Fibroblast of lung (primary cell): ENCODE measurements at regions not wholly inside any gene's neighbourhood (a gene's known extent, or its start where the extent isn't known, plus 50 kb on each side); places are given as distances from the start of the nearest gene placed in this dataset.

ENCODE experiments used
- DNase-seq, 2 donors: peaks; one replicate each; pipeline versions ENCODE4 v3.0.0 to v3.0.0-alpha.2; 2010; ENCODE audit warnings: low read depth in 2 of 2
- H2AFZ ChIP-seq: 2 replicates; pipeline ENCODE4 v1.5.1; 2012; ENCODE audit warnings: low read length, control low read depth, inconsistent platforms
- H3K27ac ChIP-seq: 2 replicates; pipeline ENCODE4 v1.5.1; 2011; ENCODE audit warnings: low read length, control low read depth; ENCODE audit not compliant: insufficient read depth
- H3K27me3 ChIP-seq: 2 replicates; pipeline ENCODE4 v1.5.1; 2011; ENCODE audit warnings: mild to moderate bottlenecking, low read length; ENCODE audit not compliant: control insufficient read depth, insufficient read depth
- H3K36me3 ChIP-seq: 2 replicates; pipeline ENCODE4 v1.5.1; 2011; ENCODE audit warnings: low read length; ENCODE audit not compliant: control insufficient read depth, insufficient read depth
- H3K4me1 ChIP-seq: 2 replicates; pipeline ENCODE4 v1.5.1; 2011; ENCODE audit warnings: low read length; ENCODE audit not compliant: control insufficient read depth, insufficient read depth; ENCODE audit errors: extremely low read depth
- H3K4me2 ChIP-seq: 2 replicates; pipeline ENCODE4 v1.5.1; 2011; ENCODE audit warnings: low read length, control low read depth; ENCODE audit not compliant: insufficient read depth; ENCODE audit errors: extremely low read depth
- H3K4me3 ChIP-seq, 4 experiments: fragments of 200-600 bp in 1 of 4; sonication (generic) in 1 of 4; replicated peaks in 1 of 4; 2 replicates each; pipeline ENCODE4 v1.5.1; 2011 to 2016; ENCODE audit warnings: low read length in 4 of 4, low read depth in 3 of 4, mild to moderate bottlenecking in 3 of 4, control low read depth in 2 of 4, inconsistent platforms in 1 of 4, mixed read lengths in 1 of 4; ENCODE audit not compliant: insufficient read depth in 1 of 4; ENCODE audit errors: control extremely low read depth in 1 of 4
- H3K79me2 ChIP-seq: 2 replicates; pipeline ENCODE4 v1.5.1; 2012; ENCODE audit warnings: mild to moderate bottlenecking, low read length, inconsistent platforms; ENCODE audit not compliant: control insufficient read depth, insufficient read depth
- H3K9ac ChIP-seq: 2 replicates; pipeline ENCODE4 v1.5.1; 2011; ENCODE audit warnings: mild to moderate bottlenecking, low read length, control low read depth; ENCODE audit not compliant: insufficient read depth
- H3K9me3 ChIP-seq: 2 replicates; pipeline ENCODE4 v1.5.1; 2012; ENCODE audit warnings: low read depth, low read length; ENCODE audit not compliant: control insufficient read depth, insufficient read depth
- H4K20me1 ChIP-seq: 2 replicates; pipeline ENCODE4 v1.5.1; 2011; ENCODE audit warnings: low read length; ENCODE audit not compliant: control insufficient read depth, insufficient read depth; ENCODE audit errors: extremely low read depth
- EZH2 ChIP-seq: IDR thresholded peaks from 2 replicates; pipeline ENCODE4 v1.5.1; 2012; ENCODE audit warnings: low read length, control low read depth, mild to moderate bottlenecking; ENCODE audit errors: missing control alignments
- TF ChIP-seq, protein P1 (sequence below), 2 donors: IDR thresholded peaks in 1 of 2; conservative IDR thresholded peaks in 1 of 2; 1 replicate in 1 of 2; 2 replicates in 1 of 2; pipeline ENCODE4 v1.5.1; 2011 to 2012; ENCODE audit warnings: low read length in 2 of 2, control low read depth in 1 of 2, inconsistent platforms in 1 of 2, low read depth in 1 of 2, mild to moderate bottlenecking in 1 of 2

DNA sequence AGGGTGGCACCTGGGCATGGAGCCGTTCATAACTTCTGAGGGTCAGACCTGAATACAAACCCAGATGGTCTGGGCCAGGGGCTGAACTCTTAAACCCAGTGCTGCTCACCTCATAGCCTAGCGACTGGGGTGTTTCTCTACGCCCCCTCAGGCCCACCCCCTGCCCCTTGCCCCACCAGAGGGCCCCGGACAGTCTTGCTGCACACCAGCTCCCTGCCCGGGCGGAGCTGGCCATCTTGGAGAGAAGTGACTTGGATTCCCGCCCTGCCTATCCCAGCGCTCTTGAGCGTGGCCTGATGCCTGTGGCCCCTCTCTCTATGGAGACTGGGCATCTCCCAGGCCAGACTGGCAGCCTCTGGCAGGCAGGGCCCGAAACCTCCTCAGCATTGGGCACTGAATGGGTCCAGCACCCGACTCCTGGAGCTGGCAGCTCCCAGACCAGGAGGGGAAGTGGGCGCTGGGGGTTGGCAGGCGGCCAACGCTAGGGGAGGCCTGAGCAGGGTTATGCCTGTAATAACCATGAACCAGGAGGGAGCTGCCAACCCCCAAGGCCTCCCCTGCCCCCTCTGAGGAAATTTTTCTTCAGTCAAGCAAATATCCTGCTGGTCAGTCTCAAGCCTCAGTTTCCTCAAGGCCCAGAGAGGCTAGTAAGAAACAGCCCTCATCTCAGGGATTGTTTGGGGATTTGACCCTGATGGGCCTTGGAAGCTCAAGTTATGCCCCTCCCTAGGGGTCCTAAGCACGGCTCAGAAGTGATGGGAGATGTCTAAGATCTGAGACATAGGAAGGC is 169.5 kb downstream of the VEGFA start:
- Histone ChIP-seq H3K27ac (no peak overlapping the region), H4K20me1 (no peaks in the 10 kb centered on the region), H3K79me2 (no peaks in the 10 kb centered on the region), H3K9ac (no peak overlapping the region), H3K27me3 (peaks cover 3% of the 10 kb centered on the region), H2AFZ (no peak overlapping the region), H3K4me2 (no peak overlapping the region), H3K36me3 (no peaks in the 10 kb centered on the region), H3K9me3 (no peaks in the 10 kb centered on the region), H3K4me3 (no peak overlapping the region), H3K4me1 (no peaks in the 10 kb centered on the region)
- no peak for DNase-seq
- TF ChIP-seq, protein P1, sequence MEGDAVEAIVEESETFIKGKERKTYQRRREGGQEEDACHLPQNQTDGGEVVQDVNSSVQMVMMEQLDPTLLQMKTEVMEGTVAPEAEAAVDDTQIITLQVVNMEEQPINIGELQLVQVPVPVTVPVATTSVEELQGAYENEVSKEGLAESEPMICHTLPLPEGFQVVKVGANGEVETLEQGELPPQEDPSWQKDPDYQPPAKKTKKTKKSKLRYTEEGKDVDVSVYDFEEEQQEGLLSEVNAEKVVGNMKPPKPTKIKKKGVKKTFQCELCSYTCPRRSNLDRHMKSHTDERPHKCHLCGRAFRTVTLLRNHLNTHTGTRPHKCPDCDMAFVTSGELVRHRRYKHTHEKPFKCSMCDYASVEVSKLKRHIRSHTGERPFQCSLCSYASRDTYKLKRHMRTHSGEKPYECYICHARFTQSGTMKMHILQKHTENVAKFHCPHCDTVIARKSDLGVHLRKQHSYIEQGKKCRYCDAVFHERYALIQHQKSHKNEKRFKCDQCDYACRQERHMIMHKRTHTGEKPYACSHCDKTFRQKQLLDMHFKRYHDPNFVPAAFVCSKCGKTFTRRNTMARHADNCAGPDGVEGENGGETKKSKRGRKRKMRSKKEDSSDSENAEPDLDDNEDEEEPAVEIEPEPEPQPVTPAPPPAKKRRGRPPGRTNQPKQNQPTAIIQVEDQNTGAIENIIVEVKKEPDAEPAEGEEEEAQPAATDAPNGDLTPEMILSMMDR (conservative IDR thresholded peaks at IDR 0.05 in 1 of 2, IDR thresholded peaks at IDR 0.05 in 1 of 2; ENCODE audit: low read depth in 1 of 2, low read length in 2 of 2), result no peak
- TF ChIP-seq EZH2, result no peak

DNA sequence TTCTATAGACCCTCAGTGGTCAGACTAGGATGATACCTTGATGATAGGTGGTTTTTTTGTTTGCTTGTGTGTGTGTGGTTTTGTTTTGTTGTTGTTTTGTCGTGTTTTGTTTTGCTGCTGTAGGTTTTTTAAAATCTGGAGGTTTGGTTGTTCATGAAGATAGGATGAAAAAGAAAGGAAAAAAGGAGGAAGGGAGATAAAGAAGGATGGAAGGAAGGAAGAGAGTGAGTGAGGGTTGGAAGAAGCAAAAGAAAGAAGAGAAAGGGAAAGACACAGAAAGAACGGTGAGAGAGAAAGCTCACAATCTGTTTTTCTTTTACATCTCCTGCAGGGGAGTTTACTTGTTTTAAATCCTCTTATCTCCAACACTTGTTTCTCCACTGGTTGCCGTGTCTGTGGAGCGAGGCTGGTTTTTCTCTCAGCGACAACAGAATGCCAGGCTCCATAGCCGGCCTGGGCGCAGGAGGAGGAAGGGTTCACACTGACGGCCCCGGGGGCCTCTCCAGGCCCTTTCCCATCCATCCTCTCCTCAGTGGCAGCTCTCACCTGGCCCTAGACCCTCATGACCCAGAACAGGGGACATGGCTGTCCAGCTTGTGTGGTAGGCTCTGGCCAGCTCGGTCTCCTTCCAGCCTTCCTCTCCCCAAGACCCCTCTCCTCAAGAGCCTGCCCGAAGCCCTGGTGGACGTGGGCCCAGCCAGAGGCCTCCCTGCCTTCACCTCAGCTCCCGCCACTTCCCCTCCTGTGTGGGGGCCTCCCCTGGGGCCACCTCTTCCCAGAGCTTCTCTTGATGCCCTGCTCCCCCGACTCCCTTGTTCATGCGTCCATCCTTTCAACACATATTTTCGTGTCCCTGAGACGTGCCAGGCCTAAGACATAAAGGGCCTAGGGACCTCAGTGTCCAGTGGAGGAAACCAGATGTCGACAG is 168.4 kb downstream of the VEGFA start:
- Histone ChIP-seq H3K4me3 (no peak overlapping the region), H3K4me2 (no peak overlapping the region), H3K4me1 (peaks cover 1% of the 10 kb centered on the region), H3K9me3 (no peaks in the 10 kb centered on the region), H3K79me2 (no peaks in the 10 kb centered on the region), H3K36me3 (no peaks in the 10 kb centered on the region), H3K27ac (no peak overlapping the region), H3K9ac (no peak overlapping the region), H3K27me3 (peaks cover 3% of the 10 kb centered on the region), H2AFZ (no peak overlapping the region), H4K20me1 (no peaks in the 10 kb centered on the region)
- TF ChIP-seq, protein P1 (conservative IDR thresholded peaks at IDR 0.05 in 1 of 2, IDR thresholded peaks at IDR 0.05 in 1 of 2; ENCODE audit: low read depth in 1 of 2, low read length in 2 of 2), result no peak
- no peak for TF ChIP-seq EZH2
- no peak for DNase-seq
